Nephron (organoid): ENCODE measurements at regions not wholly inside any gene's neighbourhood (a gene's known extent, or its start where the extent isn't known, plus 50 kb on each side); places are given as distances from the start of the nearest gene placed in this dataset.

Source experiments
- H3K27ac Mint-ChIP-seq, 3 experiments: 2 replicates each; pipeline ENCODE4 v1.8.0; 2020; ENCODE audit warnings: mixed read lengths in 3 of 3, mild to moderate bottlenecking in 2 of 3, moderate library complexity in 1 of 3
- H3K27me3 Mint-ChIP-seq: 2 replicates; pipeline ENCODE4 v1.8.0; 2021; ENCODE audit warnings: low read depth, mild to moderate bottlenecking, moderate library complexity, mixed read lengths
- H3K36me3 Mint-ChIP-seq: 2 replicates; pipeline ENCODE4 v1.8.0; 2020; ENCODE audit warnings: low read depth, mixed read lengths
- H3K4me1 Mint-ChIP-seq: 2 replicates; pipeline ENCODE4 v1.8.0; 2020; ENCODE audit warnings: mixed read lengths
- H3K4me3 Mint-ChIP-seq, 3 experiments: 2 replicates each; pipeline ENCODE4 v1.8.0; 2020; ENCODE audit warnings: mild to moderate bottlenecking in 3 of 3, mixed read lengths in 3 of 3, moderate library complexity in 2 of 3
- H3K9me3 Mint-ChIP-seq: 2 replicates; pipeline ENCODE4 v1.8.0; 2020; ENCODE audit warnings: mixed read lengths
- TF ChIP-seq, protein P1 (sequence below), 3 experiments: fragments of 200-600 bp; sonication (generic); IDR thresholded peaks; one replicate each; pipeline ENCODE4 v1.5.0; 2021; ENCODE audit warnings: antibody characterized with exemption in 3 of 3; ENCODE audit not compliant: unreplicated experiment in 3 of 3

GRCh38 chr12:13350381-13350780 is 153.9 kb downstream of the EMP1 start:
- Mint-ChIP-seq H3K4me1 (no peaks in the 10 kb centered on the region), H3K27ac (no peak overlapping the region), H3K36me3 (no peaks in the 10 kb centered on the region), H3K4me3 (no peak overlapping the region), H3K9me3 (peaks cover 4% of the 10 kb centered on the region), H3K27me3 (no peaks in the 10 kb centered on the region)
- TF ChIP-seq, protein P1, sequence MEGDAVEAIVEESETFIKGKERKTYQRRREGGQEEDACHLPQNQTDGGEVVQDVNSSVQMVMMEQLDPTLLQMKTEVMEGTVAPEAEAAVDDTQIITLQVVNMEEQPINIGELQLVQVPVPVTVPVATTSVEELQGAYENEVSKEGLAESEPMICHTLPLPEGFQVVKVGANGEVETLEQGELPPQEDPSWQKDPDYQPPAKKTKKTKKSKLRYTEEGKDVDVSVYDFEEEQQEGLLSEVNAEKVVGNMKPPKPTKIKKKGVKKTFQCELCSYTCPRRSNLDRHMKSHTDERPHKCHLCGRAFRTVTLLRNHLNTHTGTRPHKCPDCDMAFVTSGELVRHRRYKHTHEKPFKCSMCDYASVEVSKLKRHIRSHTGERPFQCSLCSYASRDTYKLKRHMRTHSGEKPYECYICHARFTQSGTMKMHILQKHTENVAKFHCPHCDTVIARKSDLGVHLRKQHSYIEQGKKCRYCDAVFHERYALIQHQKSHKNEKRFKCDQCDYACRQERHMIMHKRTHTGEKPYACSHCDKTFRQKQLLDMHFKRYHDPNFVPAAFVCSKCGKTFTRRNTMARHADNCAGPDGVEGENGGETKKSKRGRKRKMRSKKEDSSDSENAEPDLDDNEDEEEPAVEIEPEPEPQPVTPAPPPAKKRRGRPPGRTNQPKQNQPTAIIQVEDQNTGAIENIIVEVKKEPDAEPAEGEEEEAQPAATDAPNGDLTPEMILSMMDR (IDR thresholded peaks at IDR 0.05; ENCODE audit: unreplicated experiment in 3 of 3): no peak

DNA sequence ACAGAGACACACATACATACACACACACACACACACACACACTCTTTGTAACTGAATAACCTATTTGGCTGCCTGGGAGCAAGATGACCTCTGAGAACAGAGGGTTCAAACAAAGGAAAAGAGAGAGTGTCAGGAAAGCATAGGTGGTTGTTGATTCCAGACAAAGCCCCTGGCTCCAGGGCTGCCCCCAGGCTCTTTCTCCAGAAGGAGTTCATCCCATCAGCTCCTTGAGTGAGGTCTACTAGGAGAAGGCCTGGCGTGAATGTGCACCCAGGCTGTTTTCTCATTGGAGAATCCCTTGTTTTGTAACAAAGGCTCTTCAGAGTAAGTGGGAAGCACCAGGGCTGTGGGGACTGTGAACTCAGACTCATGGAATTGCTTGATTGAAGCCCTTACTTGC is 151.9 kb downstream of the EMP1 start:
- Mint-ChIP-seq H3K4me1 (no peaks in the 10 kb centered on the region), H3K4me3 (no peak overlapping the region), H3K27me3 (no peaks in the 10 kb centered on the region), H3K36me3 (no peaks in the 10 kb centered on the region), H3K9me3 (peaks cover 4% of the 10 kb centered on the region), H3K27ac (no peak overlapping the region)
- TF ChIP-seq, protein P1 (IDR thresholded peaks at IDR 0.05; ENCODE audit: unreplicated experiment in 3 of 3): no peak

DNA sequence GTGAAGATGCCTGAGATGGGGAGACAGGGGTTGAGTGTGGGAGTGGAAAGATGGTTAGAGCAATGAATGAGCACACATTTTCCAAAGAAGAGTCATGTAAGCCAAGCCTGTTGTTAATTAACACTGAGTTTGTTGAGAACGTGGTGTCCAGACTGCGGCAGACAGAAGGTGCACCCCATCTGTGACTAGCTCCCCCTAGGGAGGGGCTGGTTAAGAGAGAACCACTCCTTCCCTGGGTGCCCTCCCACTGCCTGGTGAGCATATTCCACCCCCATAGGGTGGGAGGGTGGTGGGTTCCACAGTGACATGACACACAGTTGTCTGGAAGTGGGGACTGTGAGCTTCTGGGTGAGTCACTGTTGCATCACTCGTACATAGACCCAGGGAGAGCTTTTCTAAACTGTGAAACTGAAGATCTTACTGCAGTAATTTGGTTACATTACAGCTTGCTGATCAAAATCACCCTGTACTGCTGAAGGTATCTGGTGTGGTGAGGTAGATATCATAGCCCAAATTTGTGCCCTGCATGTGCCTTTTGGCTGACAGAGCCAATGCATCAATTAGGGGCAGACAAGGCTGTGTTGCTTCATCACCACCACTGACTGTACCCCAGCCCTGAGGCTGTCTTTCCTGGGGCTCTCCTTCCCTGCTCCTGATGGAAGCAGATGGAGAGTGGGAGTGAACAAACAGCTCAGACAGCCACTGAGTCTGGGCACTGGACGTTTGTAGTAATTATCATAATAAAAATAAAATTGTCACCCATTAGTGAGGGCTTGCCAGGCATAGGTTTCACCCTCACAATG is 150.9 kb downstream of the EMP1 start:
- Mint-ChIP-seq H3K4me1 (no peaks in the 10 kb centered on the region), H3K9me3 (peaks cover 2% of the 10 kb centered on the region), H3K27me3 (no peaks in the 10 kb centered on the region), H3K36me3 (no peaks in the 10 kb centered on the region), H3K27ac (no peak overlapping the region), H3K4me3 (no peak overlapping the region)
- TF ChIP-seq, protein P1 (IDR thresholded peaks at IDR 0.05; ENCODE audit: unreplicated experiment in 3 of 3): no peak

DNA sequence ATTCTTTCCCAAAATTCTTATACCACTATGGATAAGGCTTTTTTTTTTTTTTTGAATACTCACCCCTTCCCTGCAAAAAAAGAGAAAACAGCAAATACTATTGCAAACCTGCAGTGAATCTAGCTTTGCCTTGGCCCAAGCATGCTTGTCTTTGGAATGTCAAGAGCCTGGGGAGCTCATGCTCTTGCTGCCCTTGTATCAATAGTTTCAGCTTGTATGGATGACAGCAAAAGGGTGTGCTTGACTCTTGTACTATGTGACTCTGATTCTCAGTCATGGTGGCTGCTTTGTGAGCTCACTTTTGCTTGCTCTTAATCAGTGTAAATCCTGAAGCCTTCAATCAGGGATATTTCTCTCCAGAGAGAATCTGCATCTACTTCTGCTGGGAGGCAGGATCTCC is 149.2 kb downstream of the EMP1 start:
- Mint-ChIP-seq H3K36me3 (no peaks in the 10 kb centered on the region), H3K9me3 (no peaks in the 10 kb centered on the region), H3K4me1 (no peaks in the 10 kb centered on the region), H3K4me3 (no peak overlapping the region), H3K27me3 (no peaks in the 10 kb centered on the region), H3K27ac (no peak overlapping the region)
- TF ChIP-seq, protein P1 (IDR thresholded peaks at IDR 0.05; ENCODE audit: unreplicated experiment in 3 of 3): no peak

GRCh38 chr12:13343375-13343774 is 146.8 kb downstream of the EMP1 start:
- H3K36me3 Mint-ChIP-seq: no peaks in the 10 kb centered on the region
- peaks cover 6% of the 10 kb centered on the region for H3K27me3 Mint-ChIP-seq
- H3K4me1 Mint-ChIP-seq: no peaks in the 10 kb centered on the region
- no peaks in the 10 kb centered on the region for H3K9me3 Mint-ChIP-seq
- no peak overlapping the region for H3K27ac Mint-ChIP-seq
- TF ChIP-seq, protein P1 (IDR thresholded peaks at IDR 0.05; ENCODE audit: unreplicated experiment in 3 of 3): no peak
- no peak overlapping the region for H3K4me3 Mint-ChIP-seq

DNA sequence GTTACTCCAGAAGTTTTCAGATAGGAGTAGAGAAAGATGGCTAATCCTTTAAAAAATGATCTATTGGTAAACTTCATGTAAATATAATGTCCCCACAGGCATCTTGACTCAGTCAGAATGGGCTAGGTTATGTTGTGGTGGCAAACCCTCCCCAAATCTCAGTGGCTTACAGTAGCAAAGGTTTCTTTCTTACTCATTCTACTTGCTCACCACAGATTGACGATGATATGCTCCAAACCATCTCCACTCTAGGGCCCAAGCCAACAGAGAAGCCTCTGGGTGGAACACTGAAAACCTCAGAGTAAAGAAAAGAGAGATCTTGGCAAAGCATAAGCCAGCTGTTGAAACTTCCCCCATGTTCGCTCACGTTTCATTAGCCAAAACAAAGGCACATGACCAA is 146.4 kb downstream of the EMP1 start:
- TF ChIP-seq, protein P1 (IDR thresholded peaks at IDR 0.05; ENCODE audit: unreplicated experiment in 3 of 3): no peak
- no peak overlapping the region for H3K27ac Mint-ChIP-seq
- no peaks in the 10 kb centered on the region for H3K4me1 Mint-ChIP-seq

More for the DNA sequence above, 146.4 kb downstream of the EMP1 start:
- no peak overlapping the region for H3K4me3 Mint-ChIP-seq
- peaks cover 6% of the 10 kb centered on the region for H3K27me3 Mint-ChIP-seq
- no peaks in the 10 kb centered on the region for H3K9me3 Mint-ChIP-seq
- no peaks in the 10 kb centered on the region for H3K36me3 Mint-ChIP-seq
